GM12872 (cell line): ENCODE measurements at regions not wholly inside any gene's neighbourhood (a gene's known extent, or its start where the extent isn't known, plus 50 kb on each side); places are given as distances from the start of the nearest gene placed in this dataset.

Experiments
- CTCF ChIP-seq: IDR thresholded peaks from 3 replicates; pipeline ENCODE4 v1.5.1; 2011; ENCODE audit warnings: low read depth, mild to moderate bottlenecking, low read length, moderate library complexity; ENCODE audit not compliant: insufficient read depth

GRCh38 chr6:92274588-92274987 is 1144.8 kb downstream of the EPHA7 start:
- TF ChIP-seq CTCF = no peak

GRCh38 chr6:92273694-92274093 is 1145.7 kb downstream of the EPHA7 start:
- no peak for TF ChIP-seq CTCF

- no peak for TF ChIP-seq CTCF
These were observed 1148.3 kb downstream of the EPHA7 start for GRCh38 chr6:92271091-92271490.

GRCh38 chr6:92270365-92270764 is 1149.0 kb downstream of the EPHA7 start:
- no peak for TF ChIP-seq CTCF

- no peak for TF ChIP-seq CTCF
These were observed 1152.0 kb downstream of the EPHA7 start for GRCh38 chr6:92267335-92267734.

- no peak for TF ChIP-seq CTCF
These were observed 1155.5 kb downstream of the EPHA7 start for GRCh38 chr6:92263864-92264263.

- no peak for TF ChIP-seq CTCF
These were observed 1160.2 kb downstream of the EPHA7 start for GRCh38 chr6:92259171-92259570.

- no peak for TF ChIP-seq CTCF
These were observed 1176.0 kb downstream of the EPHA7 start for GRCh38 chr6:92243315-92243714.
